Activated CD4-positive, alpha-beta T cell treated with anti-CD3 and anti-CD28 coated beads, Interleukin-2, amount 50 U/mL, for 4 hours (primary cell): ENCODE measurements at regions not wholly inside any gene's neighbourhood (a gene's known extent, or its start where the extent isn't known, plus 50 kb on each side); places are given as distances from the start of the nearest gene placed in this dataset.
"Not testable (repeated sequence)": the region's sequence is repeated elsewhere in the genome, so short reads cannot be mapped to it uniquely, and the experiment has no call there.

Experiments
- DNase-seq, 2 experiments: peaks; one replicate each; pipeline ENCODE4 v3.0.0-alpha.2; 2020

GRCh38 chr5:127133071-127133470, 59.8 kb upstream of the C5orf63 start:
- DNase-seq = no peak

- DNase-seq = no peak
Measured at GRCh38 chr5:127136908-127137307, 63.6 kb upstream of the C5orf63 start.

- DNase-seq = no peak
Measured at GRCh38 chr5:127143722-127144121, 70.4 kb upstream of the C5orf63 start.

- DNase-seq = no peak
Measured at GRCh38 chr5:127153031-127153430, 79.7 kb upstream of the C5orf63 start.

GRCh38 chr5:127153521-127153920, 80.2 kb upstream of the C5orf63 start:
- DNase-seq = no peak

GRCh38 chr5:127163750-127164149, 90.4 kb upstream of the C5orf63 start:
- no peak for DNase-seq

- DNase-seq = no peak
Measured at GRCh38 chr5:127170918-127171600, 97.8 kb upstream of the C5orf63 start.

GRCh38 chr5:127176769-127177168, 103.5 kb upstream of the C5orf63 start:
- no peak for DNase-seq

- DNase-seq = not testable (repeated sequence)
Measured at GRCh38 chr5:127182631-127183030, 108.0 kb upstream of the MEGF10 start.

- no peak for DNase-seq
Measured at GRCh38 chr5:127183332-127183731, 107.3 kb upstream of the MEGF10 start.

GRCh38 chr5:127184851-127185250, 105.7 kb upstream of the MEGF10 start:
- DNase-seq = no peak

- DNase-seq = no peak
Measured at GRCh38 chr5:127186657-127187056, 103.9 kb upstream of the MEGF10 start.

- no peak for DNase-seq
Measured at GRCh38 chr5:127187706-127188105, 102.9 kb upstream of the MEGF10 start.

- DNase-seq = no peak
Measured at GRCh38 chr5:127192150-127192549, 98.4 kb upstream of the MEGF10 start.

- no peak for DNase-seq
Measured at GRCh38 chr5:127192836-127193338, 97.7 kb upstream of the MEGF10 start.

GRCh38 chr5:127196042-127196441, 94.6 kb upstream of the MEGF10 start:
- DNase-seq = no peak

- DNase-seq = not testable (repeated sequence)
Measured at GRCh38 chr5:127197402-127198167, 93.0 kb upstream of the MEGF10 start.

- DNase-seq = not testable (repeated sequence)
Measured at GRCh38 chr5:127202738-127203137, 87.9 kb upstream of the MEGF10 start.

- DNase-seq = no peak
Measured at GRCh38 chr5:127203818-127204217, 86.8 kb upstream of the MEGF10 start.

- no peak for DNase-seq
Measured at GRCh38 chr5:127205147-127205546, 85.4 kb upstream of the MEGF10 start.

- no peak for DNase-seq
Measured at GRCh38 chr5:127206320-127207113, 84.1 kb upstream of the MEGF10 start.

- no peak for DNase-seq
Measured at GRCh38 chr5:127210042-127210441, 80.6 kb upstream of the MEGF10 start.

- no peak for DNase-seq
Measured at GRCh38 chr5:127213231-127213630, 77.4 kb upstream of the MEGF10 start.
